ENCODE measurements at regions not wholly inside any gene's neighbourhood (a gene's known extent, or its start where the extent isn't known, plus 50 kb on each side); places are given as distances from the start of the nearest gene placed in this dataset.

DNA sequence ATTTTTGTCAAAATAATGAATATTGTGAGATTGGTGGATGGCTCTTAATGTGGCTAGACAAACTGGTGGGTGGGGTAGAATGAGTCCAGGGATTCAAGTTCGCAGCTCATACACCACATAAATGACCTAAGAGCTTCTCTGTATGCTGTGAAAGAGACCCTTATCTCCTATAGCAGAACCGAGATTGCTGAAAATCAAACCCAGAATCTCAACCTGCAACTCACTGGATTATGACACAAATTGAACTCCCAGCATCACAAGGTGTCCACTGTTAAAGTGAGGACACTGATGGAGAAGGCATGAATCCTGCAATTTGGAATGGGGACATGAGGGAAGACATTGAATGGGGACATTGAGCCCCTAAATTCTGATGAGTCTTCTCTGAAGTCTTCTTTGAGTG, 51.3 kb upstream of the CNKSR3 start:
- no peak for DNase-seq

DNA sequence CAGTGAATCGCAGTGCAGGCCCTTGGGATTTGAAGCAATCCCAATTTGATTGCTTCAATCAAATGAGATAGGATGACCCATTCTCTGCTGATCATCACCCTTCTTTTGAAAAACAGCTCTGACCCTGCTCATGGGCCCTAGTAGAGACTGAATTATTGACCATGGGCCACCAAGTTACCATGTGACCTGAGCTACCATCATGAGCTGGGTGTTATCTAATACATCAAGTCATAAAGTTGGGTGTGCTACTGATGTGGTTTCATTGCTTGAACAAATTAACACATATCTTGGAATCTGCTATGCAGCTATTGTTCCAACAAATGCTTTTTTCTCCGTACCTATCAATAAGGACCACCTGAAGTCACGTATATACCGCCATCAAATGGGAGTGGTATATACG, 54.8 kb upstream of the CNKSR3 start:
- DNase-seq: no peak

DNA sequence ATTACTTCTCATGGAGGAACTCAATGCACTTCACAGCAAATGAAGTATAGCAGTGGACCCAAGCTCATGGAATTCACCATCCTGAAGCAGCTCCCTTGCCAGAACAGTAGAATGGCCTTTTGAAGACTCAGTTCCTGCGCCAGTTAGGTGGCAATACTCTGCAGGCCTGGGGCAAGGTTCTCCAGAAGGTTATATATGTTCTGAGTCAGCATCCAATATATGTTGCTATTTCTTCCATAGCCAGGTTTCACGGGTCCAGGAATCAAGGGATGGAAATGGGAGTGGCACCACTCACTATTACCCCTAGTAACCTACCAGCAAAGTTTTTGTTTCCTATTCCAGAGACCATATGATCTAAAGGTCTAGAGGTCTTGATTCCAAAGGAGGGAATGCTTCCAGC, 56.4 kb upstream of the CNKSR3 start:
- no peak for DNase-seq

DNA sequence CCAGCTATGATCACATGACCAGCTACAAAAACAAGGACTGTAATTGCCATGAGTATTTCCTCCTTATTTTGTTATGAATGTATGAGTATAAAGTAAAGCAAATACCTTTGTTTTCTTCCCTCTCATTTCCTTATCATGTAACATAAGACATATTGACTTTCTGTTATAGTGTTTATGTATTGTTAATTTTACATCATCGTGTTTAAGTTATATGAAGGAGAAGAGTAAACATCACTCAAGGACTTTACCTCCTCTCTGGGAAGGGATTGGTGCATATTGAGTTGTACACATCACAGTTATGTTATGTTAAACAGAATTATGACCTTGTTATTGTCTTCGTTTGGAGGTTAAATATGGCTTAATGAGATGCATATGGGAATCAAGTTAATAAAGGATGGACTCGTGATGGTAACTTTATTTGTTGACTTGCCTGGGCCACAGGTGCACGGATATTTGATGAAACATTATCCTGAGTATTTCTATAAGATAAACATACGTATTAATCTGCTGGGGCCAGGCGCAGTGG, 57.3 kb upstream of the CNKSR3 start:
- no peak for DNase-seq

DNA sequence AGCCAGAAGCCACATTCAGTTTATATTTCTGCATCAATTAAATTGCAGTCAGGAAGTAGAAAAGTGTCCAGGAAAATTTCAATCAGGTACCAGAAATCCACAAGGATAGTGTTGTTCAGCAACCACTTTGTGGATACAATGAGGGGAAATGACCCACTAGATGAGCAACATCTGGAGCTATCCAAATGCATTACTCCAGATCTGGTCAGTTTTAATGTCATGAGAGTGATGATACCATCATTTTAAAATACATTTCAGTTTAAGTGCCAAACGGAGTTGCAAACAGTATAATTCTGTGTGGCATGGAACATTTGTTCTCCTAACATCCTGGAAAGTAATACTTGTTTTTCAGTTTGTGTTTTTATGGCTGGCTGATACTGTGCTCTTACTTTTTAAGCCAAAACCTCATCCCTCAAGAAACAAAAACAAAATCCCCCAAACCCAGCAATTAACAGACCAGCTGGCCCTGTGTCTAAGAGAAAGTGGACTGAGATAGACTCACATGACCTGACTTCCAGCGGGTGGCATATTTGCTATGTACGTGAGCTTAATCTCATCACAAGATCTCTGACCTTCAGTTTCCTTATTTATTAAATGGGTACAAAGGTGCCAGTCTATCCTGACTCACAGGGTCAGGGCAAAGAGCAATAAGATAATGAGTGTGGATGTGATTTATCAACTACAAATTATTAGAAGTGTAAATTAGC, 58.8 kb upstream of the CNKSR3 start:
- no peak for DNase-seq

DNA sequence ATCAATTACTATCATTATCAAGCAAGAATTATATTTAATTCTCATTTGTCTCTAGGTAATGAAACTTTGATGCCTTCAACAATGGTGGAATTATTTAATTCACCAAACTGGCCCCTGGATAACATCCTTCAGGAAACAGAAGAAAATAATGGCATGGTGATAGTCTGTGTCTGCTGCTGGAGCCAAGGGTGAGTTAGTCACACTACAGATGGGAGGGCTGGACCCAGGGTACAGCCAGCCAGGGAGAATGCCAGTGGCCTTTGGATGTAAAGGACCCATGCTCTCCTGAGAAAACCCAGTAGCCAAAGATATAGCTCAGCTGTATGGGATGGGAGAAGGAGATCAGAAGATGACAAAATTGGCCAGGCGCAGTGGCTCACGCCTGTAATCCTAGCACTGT, 60.0 kb upstream of the CNKSR3 start:
- no peak for DNase-seq

DNA sequence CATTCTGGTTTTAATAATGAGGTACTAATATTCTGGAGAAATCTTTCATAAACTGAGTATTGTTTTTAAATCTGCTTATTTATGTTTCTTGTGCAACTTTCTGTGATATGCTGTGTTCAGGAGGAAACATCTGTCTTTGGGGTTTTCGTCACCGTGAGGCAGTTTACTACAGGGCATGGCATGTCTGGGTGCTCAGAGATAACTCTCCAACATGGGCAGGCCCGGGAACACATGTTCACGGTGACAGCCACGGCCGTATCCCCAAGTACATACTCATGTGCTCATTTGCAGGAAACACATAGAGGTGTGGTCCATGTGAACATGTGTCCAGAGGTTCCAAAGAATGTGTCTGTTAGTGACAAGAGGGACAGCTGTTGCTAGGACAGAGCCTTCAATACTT, 62.1 kb upstream of the CNKSR3 start:
- DNase-seq: no peak

DNA sequence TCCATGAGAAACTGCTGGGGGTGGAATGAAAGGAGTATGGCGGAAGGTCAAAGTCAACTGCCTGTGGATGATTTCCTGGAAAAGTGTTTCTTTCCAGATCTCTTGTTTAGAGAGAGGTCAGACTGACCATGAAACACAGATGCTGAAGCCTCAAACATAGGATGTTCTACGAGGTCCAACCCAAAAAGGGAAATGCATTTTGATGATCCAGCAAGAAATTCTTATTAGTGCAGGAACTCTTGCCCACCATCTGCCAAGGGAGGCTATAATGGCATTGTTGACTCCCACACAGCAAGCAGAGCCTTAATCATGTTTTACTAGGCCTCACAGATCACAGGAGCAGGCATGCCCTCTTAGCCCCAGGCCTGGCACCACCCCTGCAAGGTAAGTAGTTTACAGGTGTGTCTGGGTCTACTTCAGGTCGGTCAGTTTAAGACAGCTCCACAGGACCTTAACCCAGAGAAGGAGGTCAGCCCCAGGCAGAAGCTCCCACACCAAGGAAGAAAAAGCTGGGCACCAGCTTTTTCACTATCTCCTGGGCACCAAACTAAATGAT, 67.6 kb upstream of the CNKSR3 start:
- DNase-seq: no peak

DNA sequence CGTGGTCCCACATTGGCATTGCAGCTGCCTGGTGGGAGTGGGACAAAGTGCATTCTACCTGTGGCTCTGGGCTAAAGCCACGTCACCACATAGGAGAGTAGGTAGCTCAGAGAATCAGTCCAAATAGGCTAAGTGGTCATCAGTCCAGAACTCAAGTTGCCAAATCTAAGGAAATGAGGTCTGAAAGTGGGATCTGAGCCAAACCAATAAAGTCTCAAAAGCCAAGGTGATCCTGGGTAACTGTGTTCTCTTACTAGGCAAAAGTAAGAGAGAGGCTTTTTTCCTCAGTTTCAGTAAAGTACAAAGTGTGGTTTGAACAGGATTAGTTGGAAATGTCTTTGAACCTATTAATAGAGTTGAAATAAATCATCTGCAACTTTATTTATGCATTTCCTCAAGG, 68.6 kb upstream of the CNKSR3 start:
- no peak for DNase-seq

DNA sequence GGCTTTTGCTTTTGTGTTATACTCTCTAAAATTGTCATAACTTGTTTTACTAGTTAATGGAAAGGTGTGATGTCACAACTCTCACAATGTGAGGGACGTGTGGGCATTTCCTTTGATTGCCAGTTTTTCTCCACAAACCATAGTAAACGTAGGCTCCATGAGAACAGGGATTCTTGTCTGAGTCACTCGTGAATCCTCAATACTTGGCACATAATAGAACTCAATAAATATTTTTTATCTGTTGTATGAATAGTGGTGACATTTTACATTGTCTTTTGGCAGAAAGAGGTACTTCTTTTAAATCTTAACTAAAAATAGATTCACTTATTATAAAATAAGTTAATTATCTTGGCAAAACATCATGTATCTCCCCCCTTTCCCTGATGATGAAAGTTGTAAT, 69.0 kb upstream of the CNKSR3 start:
- no peak for DNase-seq

DNA sequence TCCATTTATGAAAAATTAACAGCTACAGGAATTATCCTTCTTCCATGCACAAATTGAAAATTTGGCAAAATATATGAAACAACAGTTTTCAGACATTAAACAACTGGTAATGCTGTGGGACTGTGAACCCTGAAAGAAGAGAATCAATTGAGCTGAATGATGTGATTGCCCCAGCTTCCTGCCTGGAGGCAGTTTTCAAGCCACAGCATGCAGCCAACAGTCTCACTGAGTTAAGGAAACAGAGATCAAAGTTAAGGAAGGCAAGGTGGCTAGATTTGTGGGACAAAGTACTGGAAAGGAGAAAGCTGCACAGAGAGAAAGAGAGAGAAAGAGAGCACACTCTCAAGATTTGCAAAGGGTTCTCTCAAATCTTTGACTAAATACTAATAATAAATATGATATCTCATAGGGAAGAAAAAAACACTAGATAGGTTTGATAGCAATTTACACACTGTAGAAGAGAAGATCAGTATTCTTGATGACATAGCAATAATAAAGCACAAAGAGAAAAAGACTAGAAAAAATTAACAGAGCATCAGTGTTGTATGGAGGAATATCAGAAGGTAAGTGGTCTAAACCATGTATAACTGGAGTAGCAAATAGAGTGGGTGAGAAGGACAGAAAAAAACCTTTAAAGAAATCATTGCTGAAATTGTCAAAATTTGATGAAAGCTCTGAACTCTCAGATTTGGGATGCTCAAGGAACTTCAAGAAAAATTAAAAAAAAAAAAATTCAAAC, 70.1 kb upstream of the CNKSR3 start:
- DNase-seq: no peak

DNA sequence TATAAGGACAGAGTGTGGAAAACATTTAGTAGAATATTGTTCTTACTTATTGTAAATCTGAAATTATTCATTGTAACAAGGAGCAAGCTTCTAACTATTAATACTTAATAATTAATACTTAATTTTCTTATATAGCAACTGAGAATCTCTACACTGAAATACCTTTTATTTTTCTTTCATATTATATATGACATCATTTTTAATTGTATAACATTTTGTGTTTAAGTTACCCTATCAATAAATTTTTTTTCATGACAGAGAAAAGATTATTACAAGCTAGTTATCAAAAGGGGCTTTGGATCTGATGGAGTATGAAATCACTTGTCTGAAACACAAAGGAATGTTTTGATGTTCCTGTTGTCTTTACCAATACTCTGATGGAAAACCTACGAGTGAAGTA, 72.2 kb upstream of the CNKSR3 start:
- no peak for DNase-seq

DNA sequence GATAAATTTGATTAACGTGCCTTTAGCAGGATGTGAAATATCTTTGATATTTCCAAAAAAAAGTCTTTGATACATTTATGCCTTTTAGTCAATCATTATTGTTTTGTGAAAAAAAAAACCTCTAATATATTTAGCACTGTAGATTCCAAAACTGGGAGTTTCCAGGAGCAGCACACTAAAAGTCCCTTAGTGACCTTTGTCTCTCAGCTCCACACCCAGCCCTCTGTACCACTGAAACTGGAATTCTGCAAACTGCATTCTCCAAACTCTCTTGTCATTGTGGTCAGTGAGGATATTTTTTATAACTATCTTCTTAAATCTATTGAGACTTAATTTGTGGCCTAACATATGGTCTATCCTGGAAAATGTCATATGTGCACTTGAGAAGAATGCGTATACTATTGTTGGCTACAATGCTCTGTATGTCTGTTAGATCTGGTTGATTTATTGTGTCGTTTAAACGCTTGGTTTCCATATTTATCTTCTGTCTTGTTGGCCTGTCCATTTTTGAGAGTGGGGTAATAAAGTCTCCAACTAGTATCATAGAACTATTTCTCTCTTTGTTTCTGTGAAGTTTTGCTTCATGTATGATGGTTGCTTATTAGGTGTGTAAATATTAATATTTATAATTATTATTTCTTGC, 73.2 kb upstream of the CNKSR3 start:
- DNase-seq: no peak

DNA sequence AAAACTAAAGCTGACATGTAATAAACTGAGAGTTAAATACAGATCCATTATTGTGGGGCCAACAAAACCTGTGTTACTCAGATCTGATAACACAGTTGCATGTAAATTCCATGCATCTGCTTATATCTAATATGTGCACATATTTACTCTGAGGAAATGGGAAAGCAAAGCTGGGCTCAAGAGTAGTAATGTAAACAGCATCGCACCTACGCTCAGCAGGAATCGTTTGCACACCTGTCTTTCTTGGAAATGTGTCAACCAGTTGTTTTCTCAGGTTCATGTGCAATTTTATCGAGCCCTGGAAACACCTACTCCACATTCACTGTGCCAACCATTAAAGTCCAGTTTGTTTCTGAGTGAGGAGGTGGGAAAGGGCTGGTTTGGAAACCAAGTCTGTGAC, 80.3 kb upstream of the CNKSR3 start:
- no peak for DNase-seq

DNA sequence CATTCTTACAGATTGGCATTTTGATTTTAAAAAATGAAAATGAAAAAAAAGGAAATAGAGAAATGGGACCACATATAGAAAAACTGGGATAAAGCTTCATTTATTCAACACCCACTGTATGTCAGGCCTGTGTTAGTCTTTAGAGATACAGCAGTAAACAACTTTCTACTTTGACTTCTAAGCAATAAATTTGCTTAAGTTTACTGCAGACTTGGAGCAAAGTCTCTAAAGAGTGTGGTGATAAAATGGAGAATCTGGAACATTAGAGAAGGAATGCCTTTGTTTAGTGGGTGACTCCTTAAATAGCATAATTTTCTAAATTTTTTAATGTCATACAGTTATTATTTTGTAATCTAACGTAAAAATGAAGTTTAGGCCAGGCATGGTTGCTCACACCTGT, 80.7 kb upstream of the CNKSR3 start:
- DNase-seq: no peak

DNA sequence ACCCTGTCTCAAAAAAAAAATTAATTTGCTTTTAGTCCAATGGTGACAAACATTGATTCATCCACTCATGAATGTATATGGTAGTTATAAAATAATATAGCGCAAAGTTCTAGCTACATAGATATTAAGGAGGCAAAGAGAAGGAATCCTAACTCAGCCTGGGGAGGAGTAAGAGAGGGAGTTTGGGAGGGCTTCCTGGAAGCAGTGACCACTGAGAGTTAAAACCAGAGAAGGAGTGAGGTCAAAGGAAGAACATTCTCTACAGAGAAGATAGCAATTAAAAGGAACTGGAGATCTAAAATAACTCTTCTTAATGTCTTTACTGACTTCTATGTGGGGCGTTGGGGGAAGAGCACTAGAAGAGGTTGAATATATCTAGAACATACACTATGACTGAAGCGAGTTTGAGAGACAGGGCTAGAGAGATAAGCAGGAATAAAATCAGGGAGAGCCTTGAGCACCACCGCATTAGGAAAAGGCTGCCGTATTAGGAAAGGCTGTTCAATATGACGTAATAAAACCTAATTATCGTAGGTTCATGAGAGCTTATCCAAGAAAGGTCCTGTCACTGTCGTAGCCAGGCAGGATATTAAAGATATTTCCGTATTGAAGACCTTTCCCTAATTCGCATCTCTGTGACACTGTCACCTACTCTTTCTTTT, 81.8 kb upstream of the CNKSR3 start:
- no peak for DNase-seq

DNA sequence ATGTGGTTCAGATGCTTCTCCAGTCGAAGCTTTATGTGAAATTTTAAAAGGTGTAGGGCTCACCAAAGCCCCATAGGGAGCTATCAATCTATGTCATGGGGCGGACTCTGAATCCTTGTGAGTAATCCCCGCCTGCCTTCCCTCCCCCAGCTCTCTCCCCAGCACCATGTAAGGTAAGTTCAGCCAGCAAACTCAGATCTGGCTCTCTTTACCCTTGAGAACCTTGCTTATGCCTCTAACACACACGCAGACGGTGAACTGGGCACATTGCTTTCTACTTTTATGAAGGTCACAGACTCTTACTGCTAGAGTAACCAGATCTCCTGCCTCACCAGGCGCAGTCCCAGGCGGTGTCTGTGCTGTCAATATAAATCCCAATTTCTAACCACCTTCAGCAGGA, 82.6 kb upstream of the CNKSR3 start:
- DNase-seq: no peak

DNA sequence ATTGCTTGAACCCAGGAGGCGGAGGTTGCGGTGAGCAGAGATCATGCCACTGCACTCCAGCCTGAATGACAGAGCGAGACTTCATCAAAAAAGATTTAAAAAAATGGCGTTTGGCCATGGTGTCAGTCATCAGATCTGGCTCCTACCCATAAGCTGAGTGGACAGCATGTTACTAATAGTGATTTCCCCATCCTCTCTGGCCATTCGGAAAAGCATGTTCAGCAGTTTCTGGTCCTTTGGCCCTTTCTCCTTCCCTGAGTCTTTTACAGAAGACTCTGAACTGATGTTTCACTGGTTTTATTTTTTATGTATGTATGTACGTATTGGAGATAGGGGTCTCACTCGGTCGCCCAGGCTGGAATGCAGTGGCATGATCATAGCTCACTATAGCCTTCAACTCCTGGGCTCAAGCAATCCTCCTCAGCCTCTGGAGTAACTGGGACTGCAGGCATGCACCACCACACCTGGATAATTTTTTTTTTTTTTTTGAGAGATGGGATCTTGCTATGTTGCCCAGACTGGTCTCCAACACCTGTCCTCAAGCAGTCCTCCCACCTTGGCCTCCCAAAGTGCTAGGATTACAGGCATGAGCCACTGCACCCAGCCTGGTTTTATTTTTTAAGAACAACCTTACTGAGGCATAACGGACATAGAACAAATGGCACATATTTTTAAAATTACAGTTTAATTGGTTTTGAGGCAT, 84.2 kb upstream of the CNKSR3 start:
- no peak for DNase-seq

DNA sequence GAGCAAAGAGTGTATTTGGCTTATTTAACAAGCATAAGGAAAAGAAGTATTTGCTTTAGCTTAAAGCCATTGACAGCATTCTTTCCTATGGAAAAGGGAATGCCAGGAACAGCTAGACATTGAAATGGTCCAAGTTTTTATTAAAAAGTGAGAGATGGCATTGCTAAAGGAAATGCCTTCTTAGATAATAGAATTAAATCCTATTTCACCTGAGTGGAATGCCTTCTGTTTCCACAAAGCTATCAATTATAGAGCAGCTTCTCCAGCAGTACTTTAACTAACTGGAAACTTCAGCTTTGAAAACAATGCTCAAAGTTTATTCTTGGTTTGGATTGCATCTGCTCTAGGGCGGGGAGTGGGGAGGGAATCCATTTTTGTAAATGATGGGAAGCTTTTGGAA, 85.1 kb upstream of the CNKSR3 start:
- DNase-seq: no peak

DNA sequence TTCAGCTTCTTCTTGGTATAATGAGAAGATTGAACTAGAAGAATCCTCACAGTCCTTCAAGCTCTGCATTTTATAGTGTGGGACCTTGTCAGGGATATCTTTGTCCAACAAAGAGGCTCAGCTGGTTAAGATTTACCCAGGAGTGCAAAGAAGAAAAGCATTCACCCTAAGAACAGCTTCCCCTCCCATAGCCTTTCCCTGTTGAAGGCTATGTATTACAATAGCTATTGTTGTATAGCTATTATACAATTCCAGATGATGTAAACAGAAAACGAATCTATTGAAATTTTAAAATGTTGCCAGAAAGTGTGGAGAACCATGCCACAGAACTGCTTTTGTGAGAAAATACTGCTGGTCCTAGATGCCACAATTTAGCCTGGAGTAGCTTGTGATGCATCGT, 85.5 kb upstream of the CNKSR3 start:
- DNase-seq: no peak

DNA sequence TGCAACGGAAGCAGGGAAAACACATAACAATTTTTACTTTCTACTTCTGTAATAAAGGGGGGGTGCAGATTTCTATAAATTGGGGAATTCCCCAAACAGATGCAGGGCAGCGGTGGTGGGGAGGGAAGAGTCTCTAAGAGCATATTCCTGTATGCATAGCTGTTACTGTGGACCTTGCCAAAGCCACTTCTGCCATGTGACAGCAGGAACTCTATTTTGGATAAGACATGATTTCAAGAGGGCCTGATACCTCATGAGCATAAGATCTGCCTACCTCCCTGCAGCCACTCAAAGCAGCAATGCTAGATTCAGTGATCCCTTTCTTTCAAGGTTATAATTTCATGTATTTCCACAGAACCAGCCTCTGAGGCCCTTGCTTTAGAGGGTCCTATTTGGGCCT, 86.2 kb upstream of the CNKSR3 start:
- no peak for DNase-seq

DNA sequence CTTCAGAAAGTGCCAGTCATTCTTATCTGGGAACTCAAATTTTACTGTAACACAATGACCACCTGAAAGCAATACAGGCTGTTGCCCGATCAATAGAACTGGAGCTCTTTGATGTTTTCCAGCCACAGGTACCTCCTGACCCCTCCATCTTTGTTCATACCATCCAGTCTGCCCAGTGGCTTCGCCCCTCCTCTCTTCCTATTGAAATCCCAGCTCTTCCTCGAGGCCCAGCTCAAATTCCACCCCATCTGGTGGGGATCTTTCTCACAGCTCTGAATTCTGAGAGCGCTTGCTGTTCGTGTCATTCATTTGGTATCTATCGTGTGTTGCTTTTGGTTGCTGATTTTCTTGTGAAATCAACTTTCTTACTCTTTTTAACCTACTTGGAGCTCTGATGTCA, 87.9 kb upstream of the CNKSR3 start:
- no peak for DNase-seq

DNA sequence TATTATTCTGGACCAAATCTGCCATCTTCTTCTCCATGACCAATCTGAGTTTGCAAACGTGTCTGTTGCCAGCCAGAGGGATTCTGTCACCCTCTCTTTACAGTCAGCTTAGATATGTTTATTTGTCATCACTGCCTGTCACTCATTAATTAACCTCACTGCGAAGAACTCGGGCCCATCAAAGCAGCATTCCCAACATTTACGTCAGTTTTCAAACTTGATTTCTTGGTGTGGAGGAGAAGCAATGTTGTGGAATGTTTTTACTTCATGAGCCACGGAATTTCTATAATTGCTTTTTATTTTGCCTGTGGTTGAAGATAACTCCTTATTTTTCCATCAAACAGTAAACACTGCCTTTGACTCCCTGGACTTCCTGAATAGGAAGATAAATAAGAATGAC, 91.8 kb upstream of the CNKSR3 start:
- no peak for DNase-seq
